ENCODE measurements at regions not wholly inside any gene's neighbourhood (a gene's known extent, or its start where the extent isn't known, plus 50 kb on each side); places are given as distances from the start of the nearest gene placed in this dataset.

- no peaks in the 10 kb centered on the region for H3K4me1 ChIP-seq
- no peak for DNase-seq
- WGBS, 2 donors = 85 to 94% methylated on average over 2 to 4 of the region's 4 CpGs
- no peak overlapping the region for H3K27ac ChIP-seq
- no peaks in the 10 kb centered on the region for H3K27me3 ChIP-seq
- H3K4me3 ChIP-seq = no peak overlapping the region
- no peaks in the 10 kb centered on the region for H3K9me3 ChIP-seq
- no peaks in the 10 kb centered on the region for H3K36me3 ChIP-seq (ENCODE audit: low read depth, missing control alignments)
- intact Hi-C loops (cut with DNase I; ENCODE audit: low total_unique reads) = no loop called here
- no peak for TF ChIP-seq CTCF (IDR thresholded peaks at IDR 0.05)
- no peak for TF ChIP-seq POLR2A (IDR thresholded peaks at IDR 0.05)
Observed at GRCh38 chr14:65835501-65835900, 423.0 kb downstream of the FUT8 start.

- no peak for TF ChIP-seq CTCF (IDR thresholded peaks at IDR 0.05)
- no peak for TF ChIP-seq POLR2A (IDR thresholded peaks at IDR 0.05)
- Histone ChIP-seq H3K4me3 (no peak overlapping the region), H3K36me3 (ENCODE audit: low read depth, missing control alignments) (no peaks in the 10 kb centered on the region), H3K27ac (no peak overlapping the region), H3K9me3 (no peaks in the 10 kb centered on the region), H3K27me3 (no peaks in the 10 kb centered on the region), H3K4me1 (no peaks in the 10 kb centered on the region)
- WGBS, 2 donors = 84 to 89% methylated on average over 5 of the region's 5 CpGs
- DNase-seq = no peak
- intact Hi-C loops (cut with DNase I; ENCODE audit: low total_unique reads) = no loop called here
Observed at GRCh38 chr14:65838565-65838964, 426.0 kb downstream of the FUT8 start.

GRCh38 chr14:65840118-65840751 is 427.7 kb downstream of the FUT8 start:
- intact Hi-C loops (cut with DNase I; ENCODE audit: low total_unique reads) = no loop called here
- no peak for DNase-seq
- TF ChIP-seq POLR2A (IDR thresholded peaks at IDR 0.05) (no peak), CTCF (IDR thresholded peaks at IDR 0.05) (no peak)
- Histone ChIP-seq H3K4me1 (no peaks in the 10 kb centered on the region), H3K27me3 (no peaks in the 10 kb centered on the region), H3K4me3 (no peak overlapping the region), H3K27ac (no peak overlapping the region), H3K36me3 (ENCODE audit: low read depth, missing control alignments) (no peaks in the 10 kb centered on the region), H3K9me3 (no peaks in the 10 kb centered on the region)
- 81 to 89% methylated on average over 6 of the region's 6 CpGs for WGBS, 2 donors

- Histone ChIP-seq H3K36me3 (ENCODE audit: low read depth, missing control alignments) (no peaks in the 10 kb centered on the region), H3K4me3 (no peak overlapping the region), H3K27ac (no peak overlapping the region), H3K27me3 (no peaks in the 10 kb centered on the region), H3K9me3 (no peaks in the 10 kb centered on the region), H3K4me1 (no peaks in the 10 kb centered on the region)
- 64 to 95% methylated on average over 1 of the region's 1 CpG for WGBS, 2 donors
- no peak for TF ChIP-seq POLR2A (IDR thresholded peaks at IDR 0.05)
- TF ChIP-seq CTCF (IDR thresholded peaks at IDR 0.05) = no peak
- intact Hi-C loops (cut with DNase I; ENCODE audit: low total_unique reads) = no loop called here
- no peak for DNase-seq
Observed at GRCh38 chr14:65840786-65841185, 428.3 kb downstream of the FUT8 start.

GRCh38 chr14:65846196-65846868 is 433.8 kb downstream of the FUT8 start:
- Histone ChIP-seq H3K4me3 (no peak overlapping the region), H3K36me3 (ENCODE audit: low read depth, missing control alignments) (no peaks in the 10 kb centered on the region), H3K27me3 (no peaks in the 10 kb centered on the region), H3K9me3 (no peaks in the 10 kb centered on the region), H3K4me1 (no peaks in the 10 kb centered on the region), H3K27ac (no peak overlapping the region)
- TF ChIP-seq POLR2A (IDR thresholded peaks at IDR 0.05) (no peak), CTCF (IDR thresholded peaks at IDR 0.05) (no peak)
- DNase-seq = no peak
- intact Hi-C loops (cut with DNase I; ENCODE audit: low total_unique reads) = no loop called here
- 86 to 88% methylated on average over 2 of the region's 2 CpGs for WGBS, 2 donors
